ENCODE measurements at regions not wholly inside any gene's neighbourhood (a gene's known extent, or its start where the extent isn't known, plus 50 kb on each side); places are given as distances from the start of the nearest gene placed in this dataset.
"Not testable (repeated sequence)": the region's sequence is repeated elsewhere in the genome, so short reads cannot be mapped to it uniquely, and the experiment has no call there.

GRCh38 chr3:3902161-3902560 is 102.9 kb downstream of the LRRN1 start:
- no peak for DNase-seq (ENCODE audit: low read depth)

- DNase-seq (ENCODE audit: low read depth) = no peak
These were observed 106.9 kb downstream of the LRRN1 start for GRCh38 chr3:3906171-3906570.

DNA sequence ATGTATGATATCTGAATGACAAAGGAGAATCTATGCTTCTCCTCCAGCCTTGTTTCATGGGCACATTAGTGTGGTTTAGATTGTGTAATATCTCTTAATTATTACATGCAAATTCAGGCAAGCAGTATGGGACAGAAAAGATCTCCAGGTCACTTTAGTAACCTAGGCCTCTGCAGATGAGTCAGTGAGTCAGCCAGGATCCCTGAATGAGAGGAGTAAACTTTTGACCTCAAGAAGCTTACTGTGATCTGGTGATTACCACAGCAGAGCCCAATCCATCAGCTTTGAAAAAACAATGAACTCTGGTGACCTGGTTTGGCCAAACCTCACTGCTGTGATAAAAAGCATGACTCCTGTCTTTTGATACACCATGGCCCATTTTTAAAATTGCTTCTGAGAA is 107.8 kb downstream of the LRRN1 start:
- no peak for DNase-seq (ENCODE audit: low read depth)

DNA sequence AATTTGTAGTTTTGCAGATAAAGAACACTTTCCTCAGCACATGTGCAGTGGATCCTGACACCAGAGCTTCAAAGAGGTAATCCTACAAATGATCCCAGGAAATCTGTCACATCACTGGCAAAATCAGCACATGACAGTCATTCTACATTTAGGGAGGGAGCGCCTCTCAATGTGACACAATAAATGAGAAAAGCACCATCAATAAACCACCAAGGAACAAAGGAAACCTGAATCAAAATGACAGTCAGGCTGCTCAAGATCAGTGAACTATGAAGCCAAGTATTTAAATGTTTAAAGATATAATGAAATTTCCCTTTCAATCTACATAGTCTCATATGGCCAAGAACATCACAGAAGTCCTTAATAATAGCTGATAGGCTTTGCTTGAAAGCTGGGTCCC is 119.5 kb downstream of the LRRN1 start:
- DNase-seq (ENCODE audit: low read depth) = no peak

- no peak for DNase-seq (ENCODE audit: low read depth)
These were observed 120.1 kb downstream of the LRRN1 start for GRCh38 chr3:3919316-3919715.

- DNase-seq (ENCODE audit: low read depth) = no peak
These were observed 124.4 kb downstream of the LRRN1 start for GRCh38 chr3:3923619-3924018.

DNA sequence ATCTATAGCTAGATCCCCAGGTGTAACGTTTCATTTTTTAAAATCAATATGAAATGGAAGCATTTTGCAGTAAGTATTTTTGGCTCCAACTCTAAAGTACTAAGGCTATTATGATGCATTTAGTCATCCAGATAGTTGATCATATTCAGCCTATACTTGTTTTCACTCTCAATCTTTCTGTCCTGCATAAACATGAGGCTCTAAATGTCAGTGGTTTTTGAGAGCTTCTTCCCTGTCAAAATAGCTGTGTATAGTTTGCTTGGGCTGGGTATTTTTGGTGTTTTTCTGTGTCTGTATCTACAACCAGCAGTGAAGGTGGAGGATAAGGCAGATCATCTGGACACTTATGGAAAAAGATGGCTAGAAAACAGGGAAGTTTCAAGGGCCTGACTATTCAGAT is 128.0 kb downstream of the LRRN1 start:
- no peak for DNase-seq (ENCODE audit: low read depth)

GRCh38 chr3:3927965-3928364 is 128.7 kb downstream of the LRRN1 start:
- DNase-seq (ENCODE audit: low read depth) = no peak

DNA sequence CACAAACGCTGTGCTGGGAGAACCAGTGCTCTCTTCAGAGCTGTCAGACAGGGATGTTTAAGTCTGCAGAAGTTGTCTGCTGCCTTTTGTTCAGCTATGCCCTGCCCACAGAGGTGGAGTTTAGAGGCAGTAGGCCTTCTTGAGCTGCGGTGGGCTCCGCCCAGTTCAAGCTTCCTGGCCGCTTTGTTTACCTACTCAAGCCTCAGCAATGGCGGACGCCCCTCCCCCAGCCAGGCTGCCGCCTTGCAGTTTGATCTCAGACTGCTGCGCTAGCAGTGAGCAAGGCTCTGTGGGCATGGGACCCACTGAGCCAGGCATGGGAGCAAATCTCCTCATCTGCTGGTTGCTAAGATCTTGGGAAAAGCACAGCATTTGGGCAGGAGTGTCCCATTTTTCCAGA is 142.1 kb downstream of the LRRN1 start:
- DNase-seq (ENCODE audit: low read depth) = not testable (repeated sequence)

- no peak for DNase-seq (ENCODE audit: low read depth)
These were observed 151.8 kb downstream of the LRRN1 start for GRCh38 chr3:3951071-3951470.

DNA sequence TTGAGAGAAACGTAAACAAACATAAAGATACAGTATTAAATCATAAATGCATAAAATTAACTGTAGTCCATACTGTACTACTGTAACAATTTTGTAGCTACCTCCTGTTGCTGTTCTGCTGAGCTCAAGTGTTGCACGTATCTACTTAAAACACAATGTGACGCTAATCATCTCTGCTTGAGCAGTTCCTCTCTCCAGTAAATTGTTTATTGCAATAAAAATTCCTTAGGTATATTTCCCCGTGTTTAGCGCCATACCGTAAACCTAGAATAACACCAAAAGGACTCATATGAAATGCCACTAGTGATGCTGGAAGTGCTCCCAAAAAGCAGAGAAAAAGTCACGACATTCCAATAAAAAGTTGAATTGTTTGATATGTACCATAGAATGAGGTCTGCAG is 152.3 kb downstream of the LRRN1 start:
- no peak for DNase-seq (ENCODE audit: low read depth)

DNA sequence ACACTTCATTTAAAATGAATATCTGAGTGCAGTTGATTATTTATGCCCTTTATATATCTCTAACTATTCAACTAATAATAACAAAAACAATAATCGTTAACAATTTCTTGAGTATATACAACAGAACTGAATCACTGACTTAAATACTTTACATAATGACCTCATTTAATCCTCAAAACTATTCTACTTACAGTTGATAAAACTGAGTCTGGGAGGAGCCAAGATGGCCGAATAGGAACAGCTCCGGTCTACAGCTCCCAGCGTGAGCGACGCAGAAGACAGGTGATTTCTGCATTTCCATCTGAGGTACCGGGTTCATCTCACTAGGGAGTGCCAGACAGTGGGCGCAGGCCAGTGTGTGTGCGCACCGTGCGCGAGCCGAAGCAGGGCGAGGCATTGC is 163.6 kb downstream of the LRRN1 start:
- not testable (repeated sequence) for DNase-seq (ENCODE audit: low read depth)

GRCh38 chr3:3984053-3984452 is 184.8 kb downstream of the LRRN1 start:
- DNase-seq (ENCODE audit: low read depth) = no peak

DNA sequence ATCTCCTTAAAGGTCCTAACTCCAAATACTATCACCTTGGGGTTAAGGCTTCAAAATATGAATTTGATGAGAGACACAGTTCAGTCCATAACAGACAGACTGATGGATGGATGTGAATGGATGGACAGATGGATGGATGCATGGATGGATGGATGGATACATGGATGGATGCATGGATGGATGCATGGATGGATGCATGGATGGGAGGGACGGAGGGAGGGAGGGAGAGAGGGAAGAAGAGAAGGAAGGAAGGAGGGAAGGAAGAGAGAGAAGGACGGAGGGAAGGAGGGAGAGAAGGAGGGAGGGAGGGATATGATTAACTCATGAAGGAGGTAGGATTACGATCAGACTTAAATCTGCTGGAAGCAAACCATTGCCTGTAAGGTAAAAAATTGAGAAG is 192.4 kb downstream of the LRRN1 start:
- DNase-seq (ENCODE audit: low read depth) = no peak

DNA sequence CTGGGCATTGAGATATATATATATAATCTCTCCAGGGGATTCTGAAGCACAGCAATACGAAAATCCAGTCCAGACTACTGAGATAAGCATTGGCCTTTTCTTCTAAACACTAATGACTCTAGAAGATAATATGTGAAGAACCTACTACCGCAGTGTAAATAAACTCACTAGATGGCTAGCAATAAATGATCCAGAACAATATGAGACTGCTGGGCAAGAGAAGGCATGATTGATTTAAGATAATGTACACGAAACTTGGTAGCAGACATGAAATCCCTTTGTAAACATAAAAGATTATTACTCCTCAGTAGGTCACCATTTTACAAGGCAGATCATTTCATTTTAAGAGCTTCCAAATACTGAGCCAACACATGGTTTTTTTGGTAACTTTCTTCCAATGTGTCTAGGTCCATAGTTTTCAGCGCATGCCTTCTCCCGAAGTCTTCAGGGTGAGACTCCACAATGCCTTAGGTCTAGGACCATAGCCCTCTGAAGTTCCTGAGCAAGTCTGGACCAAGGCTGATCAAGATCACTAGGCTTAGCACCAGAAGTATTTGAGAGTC is 193.2 kb downstream of the LRRN1 start:
- no peak for DNase-seq (ENCODE audit: low read depth)

- DNase-seq (ENCODE audit: low read depth) = peak; percentile 8
These were observed 199.1 kb downstream of the LRRN1 start for GRCh38 chr3:3998140-3998922.

GRCh38 chr3:3999340-3999739 is 200.1 kb downstream of the LRRN1 start:
- DNase-seq (ENCODE audit: low read depth) = not testable (repeated sequence)

DNA sequence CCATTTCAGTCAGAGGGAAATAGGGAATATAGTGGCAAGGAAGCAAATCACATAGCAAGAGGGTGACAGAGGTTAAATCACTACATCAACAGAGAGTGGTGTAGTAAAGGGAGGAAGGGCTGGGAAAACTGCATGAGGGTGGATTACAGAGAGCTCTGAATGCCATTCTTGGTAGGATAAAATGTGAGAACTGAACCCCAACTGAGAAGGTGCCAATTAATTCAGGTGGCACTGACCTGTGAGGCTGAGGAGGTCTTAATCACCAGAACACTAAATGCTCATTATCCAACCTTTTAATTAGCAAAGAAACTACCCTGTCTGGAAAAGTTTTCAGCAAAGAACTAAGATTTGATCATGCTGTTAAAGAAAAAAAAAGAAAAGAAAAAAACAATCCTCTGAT is 202.7 kb downstream of the LRRN1 start:
- no peak for DNase-seq (ENCODE audit: low read depth)

DNA sequence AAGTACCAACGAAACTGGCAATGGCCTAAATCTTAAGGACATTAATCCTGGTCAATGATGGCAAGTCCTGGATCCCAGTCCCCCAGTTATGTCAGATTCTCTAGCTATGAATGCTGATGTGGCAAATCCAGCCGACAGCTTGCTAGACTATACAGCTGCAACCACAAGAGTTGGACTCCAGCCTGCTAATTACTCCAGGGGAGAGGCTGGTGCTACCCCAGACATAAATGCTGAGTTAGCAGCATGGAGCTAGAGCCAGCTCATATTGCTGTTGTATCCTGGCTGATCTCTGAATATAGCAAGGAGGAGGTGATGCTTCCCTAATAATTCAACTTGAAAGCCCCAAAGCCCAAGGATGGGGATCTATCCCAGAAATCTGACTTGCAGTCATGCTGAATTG is 207.1 kb downstream of the LRRN1 start:
- no peak for DNase-seq (ENCODE audit: low read depth)

- no peak for DNase-seq (ENCODE audit: low read depth)
These were observed 209.0 kb downstream of the LRRN1 start for GRCh38 chr3:4008205-4008604.

GRCh38 chr3:4011166-4011565 is 211.9 kb downstream of the LRRN1 start:
- no peak for DNase-seq (ENCODE audit: low read depth)

DNA sequence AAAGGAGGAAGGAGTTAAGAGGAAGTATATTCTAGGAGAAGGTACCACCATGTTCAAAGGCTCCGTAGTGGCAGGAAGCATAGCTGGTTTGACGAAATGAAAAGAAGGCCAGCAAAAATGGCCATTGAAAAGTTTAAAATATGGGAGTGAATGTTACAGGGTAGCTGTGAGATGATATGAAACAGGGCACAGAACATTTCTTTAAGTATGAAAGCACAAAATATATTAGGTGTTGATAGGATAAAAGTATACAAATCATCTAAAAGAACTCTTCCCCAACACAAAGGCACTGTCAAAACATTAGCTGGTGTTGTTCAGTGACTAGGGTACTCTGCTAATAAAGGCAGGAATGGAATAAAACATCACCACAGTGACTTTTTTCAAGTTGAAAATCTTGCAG is 216.2 kb downstream of the LRRN1 start:
- DNase-seq (ENCODE audit: low read depth) = no peak

DNA sequence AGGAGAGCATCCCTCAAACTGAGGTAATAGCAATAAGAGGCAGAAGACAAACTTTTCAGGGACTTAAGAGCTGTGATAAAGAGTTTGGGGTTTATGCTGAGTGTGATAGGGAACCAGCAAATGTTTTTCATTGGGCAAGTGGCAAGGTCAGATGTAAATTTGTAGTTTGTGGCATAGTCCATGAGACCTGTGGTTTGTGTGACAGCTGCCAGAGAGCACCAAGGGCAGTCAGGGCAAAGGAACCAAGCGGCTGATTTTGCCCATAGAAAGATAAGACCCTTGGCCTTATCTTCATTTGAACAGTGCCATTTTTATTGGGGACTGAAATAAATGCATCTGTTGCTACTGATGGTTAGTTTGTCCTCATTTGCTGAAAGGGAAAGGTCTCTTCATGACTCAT is 220.3 kb downstream of the LRRN1 start:
- DNase-seq (ENCODE audit: low read depth) = no peak

DNA sequence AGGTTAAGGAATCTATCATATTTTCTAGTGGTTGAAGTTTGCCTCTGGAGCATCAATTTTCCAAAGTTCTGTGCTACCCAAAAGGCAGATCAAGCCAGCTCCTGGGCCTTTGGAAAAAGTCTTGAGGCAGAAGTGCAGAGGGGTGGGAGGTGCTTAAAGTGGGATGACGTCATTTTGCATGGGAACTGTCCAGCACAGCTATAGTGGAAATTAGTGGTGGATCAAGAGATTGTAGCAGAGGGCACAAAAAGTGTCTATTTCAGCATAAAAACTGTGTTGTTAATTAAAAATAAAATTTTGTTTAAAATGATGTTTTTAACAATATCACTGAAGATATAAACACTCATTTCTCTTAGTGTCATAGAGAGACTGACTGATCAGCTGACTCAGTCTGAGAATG is 221.9 kb downstream of the LRRN1 start:
- DNase-seq (ENCODE audit: low read depth) = no peak
